Left lobe of liver (tissue), 2 donors: ENCODE measurements at regions not wholly inside any gene's neighbourhood (a gene's known extent, or its start where the extent isn't known, plus 50 kb on each side); places are given as distances from the start of the nearest gene placed in this dataset.

ENCODE experiments used
- ATAC-seq: fragments of 200-7000 bp; cut with Tn5 transposase; one replicate; pipeline ENCODE4 v1.9.1; 2020; ENCODE audit warnings: mild to moderate bottlenecking, moderate library complexity
- DNase-seq: peaks from one replicate; pipeline ENCODE4 v3.0.0-alpha.2; 2020; ENCODE audit warnings: low spot score
- donor health status: DM: no; HTN: no; CAD: no; lungs with moderate emphysema.
- donor health status: DM: no; HTN: yes; CAD: no.

DNA sequence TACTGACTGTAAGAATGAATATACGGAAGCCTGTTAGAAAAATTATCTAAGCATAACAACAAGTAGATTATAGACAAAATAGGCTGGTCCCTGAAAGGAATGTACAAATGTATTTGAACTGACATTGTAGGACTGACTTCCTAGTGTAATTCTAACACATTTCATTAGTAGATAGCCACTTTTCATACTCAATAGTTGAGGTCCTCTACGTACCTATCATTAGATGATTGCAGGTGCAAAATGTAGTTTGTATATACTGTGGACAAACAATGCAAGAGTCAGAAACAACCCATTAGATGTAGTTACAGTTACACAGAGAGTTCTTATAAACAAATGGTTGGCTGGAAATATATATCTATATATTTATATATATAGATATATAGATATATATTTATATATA lies 402.3 kb upstream of the SLITRK6 start:
- no peak for ATAC-seq
- DNase-seq = no peak

- no peak for ATAC-seq
- DNase-seq = no peak
Measured at GRCh38 chr13:86193281-86193680, 394.1 kb upstream of the SLITRK6 start.

DNA sequence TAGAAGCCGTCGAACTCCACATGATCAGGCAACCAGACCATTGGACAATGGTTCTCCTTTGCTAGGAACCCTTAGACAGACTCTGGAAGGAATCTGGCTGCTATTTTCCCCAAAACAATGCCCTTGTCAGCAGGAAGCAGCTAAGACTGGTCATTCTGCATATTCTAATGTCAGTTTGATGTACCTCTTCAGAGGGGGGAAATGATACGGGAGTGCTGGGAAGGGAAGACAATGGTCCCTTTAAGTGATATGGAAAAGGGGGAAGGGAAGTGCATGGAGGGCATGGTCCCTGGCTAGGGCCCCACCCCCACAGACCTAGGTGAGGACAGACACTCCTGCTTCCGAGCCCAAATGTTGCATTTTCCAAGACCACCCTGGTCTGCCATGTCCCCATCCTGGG lies 389.0 kb upstream of the SLITRK6 start:
- DNase-seq = no peak
- ATAC-seq = no peak

DNA sequence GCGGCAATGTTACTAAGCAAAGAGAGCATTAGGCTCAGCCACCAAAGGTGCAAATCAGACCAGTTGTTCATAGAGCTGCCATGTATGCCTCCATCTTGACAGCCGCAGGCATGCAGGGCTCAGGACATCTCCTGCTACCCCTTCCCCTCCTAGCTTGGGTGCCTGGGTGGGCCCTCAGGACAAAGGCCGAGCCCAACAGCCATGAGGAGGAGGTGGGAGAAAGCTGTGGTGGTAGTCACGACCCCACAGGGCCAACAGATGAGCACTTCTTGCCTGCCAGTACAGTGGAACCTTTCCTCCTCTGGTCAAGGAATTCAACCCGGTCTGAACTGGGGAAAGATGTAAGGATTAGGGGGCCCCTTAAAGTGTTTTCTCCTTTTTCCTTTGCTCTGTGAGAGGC lies 386.4 kb upstream of the SLITRK6 start:
- DNase-seq (no peak), ATAC-seq (no peak)

DNA sequence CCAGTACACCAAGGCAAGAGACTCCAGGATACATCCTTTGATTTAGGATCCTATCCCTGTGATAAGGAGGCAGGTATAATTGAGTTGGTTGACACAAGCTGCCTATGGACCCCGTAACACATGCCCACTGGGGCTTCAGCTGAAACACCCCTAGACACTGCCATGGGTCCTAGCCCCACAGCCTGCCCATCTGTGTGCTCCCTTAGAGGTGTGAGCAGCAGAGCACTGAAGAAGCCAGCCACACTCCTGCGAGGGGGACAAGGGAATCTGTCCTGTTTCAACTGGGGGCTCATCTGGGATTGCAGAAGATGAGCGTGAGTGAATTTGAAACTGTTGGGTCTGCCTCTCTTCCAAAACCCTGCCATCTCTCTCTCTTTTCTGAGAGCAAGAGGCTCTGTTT lies 385.9 kb upstream of the SLITRK6 start:
- DNase-seq = no peak
- no peak for ATAC-seq

DNA sequence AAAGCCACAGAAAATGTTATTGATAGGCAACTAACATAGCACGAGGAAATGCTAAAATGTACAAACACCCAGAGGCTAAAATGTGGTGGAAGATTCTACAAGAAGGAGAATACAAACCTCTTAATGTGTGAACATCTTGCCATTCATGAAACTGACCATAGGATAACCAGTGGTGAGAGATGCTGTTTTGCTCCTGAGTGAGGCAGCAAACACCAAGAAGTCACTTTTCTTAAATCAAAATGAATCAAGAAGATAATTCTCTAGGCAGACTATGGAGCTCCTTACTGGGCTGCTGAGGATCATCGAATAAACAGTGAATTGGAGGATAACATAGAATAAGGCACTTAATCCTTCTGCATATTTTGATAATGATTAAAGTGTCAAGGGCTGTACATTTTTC lies 375.4 kb upstream of the SLITRK6 start:
- ATAC-seq = no peak

GRCh38 chr13:86172961-86173360 lies 373.7 kb upstream of the SLITRK6 start:
- DNase-seq = no peak
- no peak for ATAC-seq

More for the DNA sequence above, 375.4 kb upstream of the SLITRK6 start:
- DNase-seq = no peak

- DNase-seq = no peak
- no peak for ATAC-seq
Measured at GRCh38 chr13:86161257-86161656, 362.0 kb upstream of the SLITRK6 start.

DNA sequence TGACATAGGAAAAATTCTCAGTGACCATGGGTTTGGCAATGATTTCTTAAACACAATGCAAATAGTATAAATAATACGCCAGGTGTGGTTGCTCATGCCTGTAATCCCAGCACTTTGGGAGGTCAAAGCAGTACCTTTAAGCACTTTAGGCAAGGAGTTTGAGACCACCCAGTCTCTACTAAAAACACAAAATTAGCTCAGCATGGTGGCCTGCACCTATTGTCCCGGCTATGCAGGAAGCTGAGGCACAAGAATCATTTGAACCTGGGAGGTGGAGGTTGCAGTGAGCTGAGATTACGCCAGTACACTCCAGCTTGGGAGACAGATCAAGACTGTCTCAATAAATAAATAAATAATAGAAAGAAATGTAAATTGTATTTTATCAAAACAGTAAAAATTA lies 356.5 kb upstream of the SLITRK6 start:
- no peak for DNase-seq
- no peak for ATAC-seq

GRCh38 chr13:86142080-86142479 lies 342.9 kb upstream of the SLITRK6 start:
- ATAC-seq (no peak), DNase-seq (no peak)

GRCh38 chr13:86135856-86136255 lies 336.6 kb upstream of the SLITRK6 start:
- DNase-seq (no peak), ATAC-seq (no peak)

DNA sequence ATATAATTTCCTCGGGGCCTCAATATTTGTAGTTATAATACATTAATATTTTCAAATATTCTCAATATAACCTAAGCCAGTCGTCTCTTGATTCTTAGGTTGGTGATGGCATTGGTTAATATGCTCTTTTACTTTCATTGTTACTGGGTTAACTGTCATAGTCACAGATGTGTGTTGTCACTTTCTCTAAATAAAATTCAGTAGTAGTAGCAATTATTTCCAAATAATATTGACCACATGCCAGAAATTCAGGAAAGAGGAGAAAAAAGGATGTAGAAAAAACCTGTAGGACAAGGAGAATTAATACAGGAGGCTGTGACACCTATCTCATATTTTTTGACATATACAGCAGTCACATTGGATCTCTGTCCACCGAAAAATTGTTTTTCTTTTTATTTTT lies 322.7 kb upstream of the SLITRK6 start:
- ATAC-seq = no peak

DNA sequence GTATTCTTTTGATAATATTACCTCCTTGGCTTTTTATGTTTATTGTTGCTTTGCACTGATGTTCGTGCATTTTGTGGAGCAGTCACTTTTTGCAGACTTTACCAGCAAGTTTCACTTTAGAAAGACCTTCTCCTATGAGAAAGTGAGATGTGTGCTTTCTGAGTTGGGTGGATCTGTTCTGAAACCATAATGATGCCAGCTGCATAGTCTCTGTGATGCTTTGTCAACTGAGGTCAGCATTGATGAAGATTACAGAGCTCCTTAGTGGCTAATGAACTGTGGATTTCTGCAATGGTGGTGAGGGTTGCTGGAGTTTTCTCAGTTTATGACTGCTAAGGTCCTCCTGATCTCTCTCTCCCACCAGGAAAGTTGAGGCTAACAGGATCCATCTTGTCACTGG lies 309.9 kb upstream of the SLITRK6 start:
- ATAC-seq = no peak
- no peak for DNase-seq

More for the DNA sequence above, 322.7 kb upstream of the SLITRK6 start:
- DNase-seq = no peak

- ATAC-seq (no peak), DNase-seq (no peak)
Measured at GRCh38 chr13:86108334-86108733, 309.1 kb upstream of the SLITRK6 start.

DNA sequence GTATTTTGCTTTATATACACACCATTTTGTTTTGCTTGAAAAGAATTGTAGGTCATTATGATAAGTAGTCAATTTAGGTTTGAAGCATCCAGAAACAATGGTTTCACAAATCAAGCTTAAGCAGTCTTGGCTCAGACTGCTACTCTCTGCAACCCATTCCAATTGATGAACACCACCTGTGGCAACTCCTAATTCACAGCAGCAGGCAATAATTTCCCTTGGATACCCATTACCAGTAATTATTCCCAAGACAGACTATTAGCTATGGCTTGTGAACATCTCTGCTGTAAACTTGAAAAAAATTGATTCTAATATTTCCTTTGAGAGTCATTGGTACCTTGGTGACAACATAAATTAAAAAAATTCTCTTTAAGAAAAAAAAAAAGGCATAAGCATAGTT lies 299.3 kb upstream of the SLITRK6 start:
- DNase-seq (no peak), ATAC-seq (no peak)

DNA sequence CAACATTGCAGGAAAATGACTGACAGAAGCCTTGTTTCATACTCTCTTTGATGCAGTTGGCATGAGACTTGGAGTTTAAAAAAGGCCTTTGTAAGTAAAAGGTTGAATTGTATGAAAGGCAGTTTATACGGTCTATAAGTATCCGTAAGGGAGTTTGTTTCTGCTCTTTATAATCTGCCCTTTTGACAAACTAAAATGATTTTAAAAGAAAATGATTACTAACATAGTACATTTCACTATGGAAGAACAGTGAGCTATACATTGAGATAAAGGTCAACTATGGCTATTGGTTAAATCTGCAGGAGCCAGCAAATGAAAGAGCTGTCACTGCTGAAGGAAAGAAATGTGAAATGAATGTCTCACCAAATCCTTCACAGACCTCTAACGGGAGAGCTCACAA lies 296.1 kb upstream of the SLITRK6 start:
- DNase-seq = no peak
- ATAC-seq = no peak

GRCh38 chr13:86090181-86090580 lies 291.0 kb upstream of the SLITRK6 start:
- DNase-seq (no peak), ATAC-seq (no peak)

DNA sequence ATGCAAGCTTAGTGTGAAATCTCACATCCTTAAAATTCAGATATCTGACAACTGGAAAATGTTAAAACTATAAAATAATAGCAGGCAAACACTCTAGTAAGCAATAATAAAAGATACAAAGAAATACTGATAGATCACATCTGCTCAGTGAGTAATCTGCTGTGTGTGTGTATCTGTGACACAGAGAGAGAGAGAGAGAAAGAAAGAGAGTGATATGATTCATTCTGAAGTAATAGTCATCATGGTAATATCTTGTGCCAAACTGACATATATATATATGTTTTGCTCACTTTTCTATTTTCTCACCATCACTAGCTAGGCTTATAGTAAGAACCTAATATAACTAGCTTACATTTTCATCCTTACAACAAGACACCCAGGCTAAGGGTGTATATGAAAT lies 288.0 kb upstream of the SLITRK6 start:
- no peak for ATAC-seq
- DNase-seq = no peak

- DNase-seq = no peak
- no peak for ATAC-seq
Measured at GRCh38 chr13:86085890-86086289, 286.7 kb upstream of the SLITRK6 start.

- DNase-seq (no peak), ATAC-seq (no peak)
Measured at GRCh38 chr13:86082121-86082520, 282.9 kb upstream of the SLITRK6 start.

GRCh38 chr13:86080340-86080995 lies 281.2 kb upstream of the SLITRK6 start:
- DNase-seq (no peak), ATAC-seq (no peak)

DNA sequence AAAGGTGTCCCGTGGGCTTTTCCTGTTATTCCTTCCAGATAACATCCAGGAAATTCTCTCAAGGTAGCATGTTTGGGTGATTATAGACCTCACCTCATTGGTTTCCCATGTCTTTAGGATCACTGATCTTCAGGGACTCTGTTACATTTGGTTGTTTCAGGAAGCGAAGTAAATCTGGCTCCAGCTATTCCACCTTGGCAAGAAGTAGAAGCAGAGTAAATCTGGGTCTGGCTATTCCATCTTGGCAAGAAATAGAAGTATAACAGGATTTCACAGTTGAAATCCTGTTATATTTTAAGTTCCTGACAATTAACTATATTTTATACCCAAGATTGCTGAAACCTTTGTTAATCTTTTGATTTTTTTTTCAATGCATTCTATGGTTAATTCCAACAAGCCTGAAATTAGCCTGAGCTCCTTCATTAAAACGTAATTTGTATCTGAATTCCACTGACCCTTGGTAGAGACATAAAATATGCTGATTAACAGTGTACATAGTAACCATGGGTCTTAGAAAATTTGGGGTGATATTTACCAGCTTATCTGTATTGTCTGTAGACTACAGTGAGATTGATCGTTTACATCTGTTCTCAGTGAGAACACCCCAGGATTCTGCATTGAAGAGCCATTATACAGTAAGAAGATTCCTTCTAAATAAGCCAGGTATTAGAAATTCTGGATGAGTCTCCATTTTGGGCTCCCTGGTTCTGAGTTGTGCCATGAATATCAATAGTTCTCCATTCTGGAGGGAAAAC lies 267.6 kb upstream of the SLITRK6 start:
- no peak for ATAC-seq

GRCh38 chr13:86052141-86052540 lies 252.9 kb upstream of the SLITRK6 start:
- ATAC-seq (no peak), DNase-seq (no peak)

More for the DNA sequence above, 267.6 kb upstream of the SLITRK6 start:
- DNase-seq = no peak
